Gastroesophageal sphincter (tissue), 4 donors: ENCODE measurements at regions not wholly inside any gene's neighbourhood (a gene's known extent, or its start where the extent isn't known, plus 50 kb on each side); places are given as distances from the start of the nearest gene placed in this dataset.
"Not testable (repeated sequence)": the region's sequence is repeated elsewhere in the genome, so short reads cannot be mapped to it uniquely, and the experiment has no call there.

Source experiments
- ATAC-seq: fragments of 150-250 bp; one replicate; pipeline ENCODE4 v1.9.1; 2016; ENCODE audit warnings: mild to moderate bottlenecking, moderate library complexity
- H3K27ac ChIP-seq, 4 donors: fragments of 200-600 bp; sonication (generic) in 3 of 4; 1 replicate in 3 of 4; 2 replicates in 1 of 4; pipeline ENCODE4 v1.5.1; 2016 to 2019
- H3K27me3 ChIP-seq: fragments of 200-600 bp; sonication (generic); one replicate; pipeline ENCODE4 v1.5.1; 2019
- H3K36me3 ChIP-seq, 2 donors: fragments of 200-600 bp; sonication (generic); one replicate each; pipeline ENCODE4 v1.5.1; 2019; ENCODE audit warnings: control low read depth in 1 of 2
- H3K4me1 ChIP-seq, 3 donors: fragments of 200-600 bp; sonication (generic); 1 replicate in 2 of 3; 2 replicates in 1 of 3; pipeline ENCODE4 v1.5.1; 2016 to 2019; ENCODE audit warnings: control low read depth in 2 of 3
- H3K4me3 ChIP-seq, 2 donors: fragments of 200-600 bp; sonication (generic); one replicate each; pipeline ENCODE4 v1.5.1; 2019; ENCODE audit warnings: mild to moderate bottlenecking in 1 of 2, moderate library complexity in 1 of 2
- H3K9me3 ChIP-seq, 3 donors: fragments of 200-600 bp; sonication (generic); one replicate each; pipeline ENCODE4 v1.5.1; 2017 to 2019; ENCODE audit warnings: control low read depth in 2 of 3
- EP300 ChIP-seq: sonication (generic); formaldehyde crosslinking; IDR thresholded peaks from one replicate; pipeline ENCODE4 v1.6.1; 2017; ENCODE audit warnings: antibody characterized with exemption, mild to moderate bottlenecking
- POLR2A ChIP-seq, 2 donors: fragments of 450-650 bp; IDR thresholded peaks; one replicate each; pipeline ENCODE4 v1.6.1; 2017; ENCODE audit warnings: antibody characterized with exemption in 2 of 2, mild to moderate bottlenecking in 2 of 2, moderate library complexity in 1 of 2
- POLR2AphosphoS5 ChIP-seq: sonication (generic); formaldehyde crosslinking; IDR thresholded peaks from one replicate; pipeline ENCODE4 v1.6.1; 2017; ENCODE audit warnings: antibody characterized with exemption
- WGBS, 2 donors: methylation state at CpG; one replicate each; pipeline ENCODE4 v1.1.5; 2018; ENCODE audit warnings: low coverage in 1 of 2; 5-methylcytosine and 5-hydroxymethylcytosine counted together
- TF ChIP-seq, protein P1 (sequence below), 4 experiments: fragments of 200-600 bp in 2 of 4; fragments of 450-650 bp in 2 of 4; sonication (generic) in 1 of 4; IDR thresholded peaks; one replicate each; pipeline ENCODE4 v1.5.1; 2017 to 2019; ENCODE audit warnings: antibody characterized with exemption in 4 of 4, mild to moderate bottlenecking in 2 of 4, moderate library complexity in 2 of 4

DNA sequence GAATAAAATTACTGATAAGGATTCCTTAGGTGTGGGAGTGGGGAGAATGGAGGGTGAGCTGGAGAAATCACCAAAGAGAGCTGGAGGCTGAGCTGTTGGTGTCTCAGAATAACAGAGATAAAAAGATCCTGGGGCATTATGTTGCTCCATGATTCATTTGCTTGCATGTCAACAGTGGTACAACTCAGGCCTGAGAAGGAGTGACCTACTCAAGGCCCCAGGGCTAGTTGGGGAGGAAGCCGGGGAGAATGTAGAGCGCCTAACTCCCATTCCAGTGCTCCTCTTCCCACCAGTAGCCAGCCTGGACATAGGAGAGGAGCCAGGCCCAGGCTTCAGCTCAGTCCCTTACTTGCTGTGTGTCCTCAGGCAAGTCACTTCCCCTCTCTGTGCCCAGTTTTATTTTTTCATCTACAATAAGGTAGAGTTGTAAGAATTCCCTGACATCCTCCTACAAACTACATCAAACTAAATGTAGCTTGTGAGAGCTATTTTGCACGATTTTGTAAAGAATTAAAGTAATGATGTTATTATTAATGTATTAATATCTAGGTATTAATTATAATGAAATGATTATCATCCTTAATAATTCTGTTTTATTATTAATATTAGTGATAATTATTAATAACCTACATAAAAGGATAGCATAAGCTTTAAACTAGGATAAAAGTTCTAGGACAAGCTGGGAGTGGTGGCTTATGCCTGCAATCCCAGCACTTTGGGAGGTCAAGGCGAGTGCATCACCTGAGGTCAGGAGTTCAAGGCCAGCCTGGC, 250.9 kb upstream of the SULF2 start:
- Histone ChIP-seq H3K4me3 (no peak overlapping the region), H3K27me3 (no peaks in the 10 kb centered on the region), H3K27ac (no peak overlapping the region), H3K4me1 (no peaks in the 10 kb centered on the region), H3K9me3 (no peaks in the 10 kb centered on the region), H3K36me3 (no peaks in the 10 kb centered on the region)
- TF ChIP-seq, protein P1, sequence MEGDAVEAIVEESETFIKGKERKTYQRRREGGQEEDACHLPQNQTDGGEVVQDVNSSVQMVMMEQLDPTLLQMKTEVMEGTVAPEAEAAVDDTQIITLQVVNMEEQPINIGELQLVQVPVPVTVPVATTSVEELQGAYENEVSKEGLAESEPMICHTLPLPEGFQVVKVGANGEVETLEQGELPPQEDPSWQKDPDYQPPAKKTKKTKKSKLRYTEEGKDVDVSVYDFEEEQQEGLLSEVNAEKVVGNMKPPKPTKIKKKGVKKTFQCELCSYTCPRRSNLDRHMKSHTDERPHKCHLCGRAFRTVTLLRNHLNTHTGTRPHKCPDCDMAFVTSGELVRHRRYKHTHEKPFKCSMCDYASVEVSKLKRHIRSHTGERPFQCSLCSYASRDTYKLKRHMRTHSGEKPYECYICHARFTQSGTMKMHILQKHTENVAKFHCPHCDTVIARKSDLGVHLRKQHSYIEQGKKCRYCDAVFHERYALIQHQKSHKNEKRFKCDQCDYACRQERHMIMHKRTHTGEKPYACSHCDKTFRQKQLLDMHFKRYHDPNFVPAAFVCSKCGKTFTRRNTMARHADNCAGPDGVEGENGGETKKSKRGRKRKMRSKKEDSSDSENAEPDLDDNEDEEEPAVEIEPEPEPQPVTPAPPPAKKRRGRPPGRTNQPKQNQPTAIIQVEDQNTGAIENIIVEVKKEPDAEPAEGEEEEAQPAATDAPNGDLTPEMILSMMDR (IDR thresholded peaks at IDR 0.05) = no peak
- TF ChIP-seq POLR2AphosphoS5 (no peak), POLR2A (IDR thresholded peaks at IDR 0.05) (no peak), EP300 (no peak)
- no peak for ATAC-seq
- 82 to 100% methylated on average over 2 to 4 of the region's 4 CpGs for WGBS, 2 donors

- no peak for ATAC-seq
- TF ChIP-seq, protein P1 (IDR thresholded peaks at IDR 0.05) = no peak
- TF ChIP-seq EP300 = no peak
- no peak for TF ChIP-seq POLR2A (IDR thresholded peaks at IDR 0.05)
- TF ChIP-seq POLR2AphosphoS5 = no peak
- no peaks in the 10 kb centered on the region for H3K27me3 ChIP-seq
- H3K9me3 ChIP-seq = no peaks in the 10 kb centered on the region
- H3K36me3 ChIP-seq = no peaks in the 10 kb centered on the region
- no peak overlapping the region for H3K4me3 ChIP-seq
- no peak overlapping the region for H3K27ac ChIP-seq
- 100% methylated on average over 2 of the region's 6 CpGs; no CpG with 5 or more reads in 1 of the 2 donors for WGBS, 2 donors
- H3K4me1 ChIP-seq = no peaks in the 10 kb centered on the region
Observed at GRCh38 chr20:48034751-48035150, 249.5 kb upstream of the SULF2 start.

DNA sequence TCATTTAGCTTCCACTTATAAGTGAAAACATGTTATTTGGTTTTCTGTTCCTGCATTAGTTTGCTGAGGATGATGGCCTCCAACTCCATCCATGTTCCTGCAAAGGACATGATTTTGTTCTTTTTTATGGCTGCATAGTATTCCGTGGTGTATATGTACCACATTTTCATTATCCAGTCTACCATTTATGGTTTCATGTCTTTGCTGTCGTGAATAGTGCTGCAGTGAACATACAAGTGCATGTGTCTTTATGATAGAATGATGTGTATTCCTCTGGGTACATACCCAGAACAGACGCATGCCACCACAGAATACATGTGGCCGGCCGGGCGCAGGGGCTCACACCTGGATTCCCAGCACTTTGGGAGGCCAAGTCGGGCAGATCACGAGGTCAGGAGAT, 247.7 kb upstream of the SULF2 start:
- not testable (repeated sequence) for H3K36me3 ChIP-seq, ATAC-seq, H3K27ac ChIP-seq, H3K4me1 ChIP-seq, H3K4me3 ChIP-seq, H3K27me3 ChIP-seq, H3K9me3 ChIP-seq
- 87 to 100% methylated on average over 2 to 4 of the region's 8 CpGs for WGBS, 2 donors

GRCh38 chr20:48031122-48031521, 245.8 kb upstream of the SULF2 start:
- no peak for ATAC-seq
- H3K36me3 ChIP-seq = no peaks in the 10 kb centered on the region
- H3K4me3 ChIP-seq = no peak overlapping the region
- WGBS, 2 donors = 82 to 83% methylated on average over 1 to 4 of the region's 4 CpGs
- no peaks in the 10 kb centered on the region for H3K27me3 ChIP-seq
- H3K27ac ChIP-seq = no peak overlapping the region
- no peaks in the 10 kb centered on the region for H3K9me3 ChIP-seq
- no peak for TF ChIP-seq POLR2A (IDR thresholded peaks at IDR 0.05)
- no peaks in the 10 kb centered on the region for H3K4me1 ChIP-seq

GRCh38 chr20:48026981-48027592, 241.8 kb upstream of the SULF2 start:
- no peak for ATAC-seq
- 83 to 100% methylated on average over 1 of the region's 9 CpGs for WGBS, 2 donors
- H3K27me3 ChIP-seq = no peaks in the 10 kb centered on the region
- no peak overlapping the region for H3K27ac ChIP-seq
- peaks cover 0 to 10% (median 0%) of the 10 kb centered on the region in 3 donors for H3K4me1 ChIP-seq
- H3K4me3 ChIP-seq = no peak overlapping the region
- H3K9me3 ChIP-seq = no peaks in the 10 kb centered on the region
- no peaks in the 10 kb centered on the region for H3K36me3 ChIP-seq
- TF ChIP-seq POLR2A (IDR thresholded peaks at IDR 0.05) = no peak
- TF ChIP-seq, protein P1 (IDR thresholded peaks at IDR 0.05) = no peak
- no peak for TF ChIP-seq POLR2AphosphoS5
- TF ChIP-seq EP300 = no peak

GRCh38 chr20:48025661-48026060, 240.4 kb upstream of the SULF2 start:
- 44 to 51% methylated on average over 4 of the region's 4 CpGs for WGBS, 2 donors
- ATAC-seq = no peak
- no peak overlapping the region for H3K4me3 ChIP-seq

More at GRCh38 chr20:48025661-48026060, 240.4 kb upstream of the SULF2 start:
- TF ChIP-seq, protein P1 (IDR thresholded peaks at IDR 0.05) = no peak
- peak; percentile 65 for TF ChIP-seq POLR2AphosphoS5
- Histone ChIP-seq H3K9me3 (no peaks in the 10 kb centered on the region), H3K36me3 (no peaks in the 10 kb centered on the region), H3K27me3 (no peaks in the 10 kb centered on the region), H3K27ac (peak overlapping the region in 1 of 4 donors; percentile 45), H3K4me1 (peaks cover 0 to 10% (median 0%) of the 10 kb centered on the region in 3 donors)
